ENCODE measurements at regions not wholly inside any gene's neighbourhood (a gene's known extent, or its start where the extent isn't known, plus 50 kb on each side); places are given as distances from the start of the nearest gene placed in this dataset.
"Not testable (repeated sequence)": the region's sequence is repeated elsewhere in the genome, so short reads cannot be mapped to it uniquely, and the experiment has no call there.

GRCh38 chr14:105700622-105701288 lies 174.4 kb downstream of the TMEM121 start:
- no peak for DNase-seq

GRCh38 chr14:105701456-105702274 lies 175.3 kb downstream of the TMEM121 start:
- no peak for DNase-seq

- DNase-seq: no peak
Observed at GRCh38 chr14:105702275-105702817, 176.0 kb downstream of the TMEM121 start.

- not testable (repeated sequence) for DNase-seq
Observed at GRCh38 chr14:105703044-105703665, 176.8 kb downstream of the TMEM121 start.

- DNase-seq: not testable (repeated sequence)
Observed at GRCh38 chr14:105704091-105704490, 177.7 kb downstream of the TMEM121 start.

GRCh38 chr14:105704492-105704891 lies 178.1 kb downstream of the TMEM121 start:
- DNase-seq: not testable (repeated sequence)

- DNase-seq: not testable (repeated sequence)
Observed at GRCh38 chr14:105705512-105705861, 179.1 kb downstream of the TMEM121 start.

- DNase-seq: not testable (repeated sequence)
Observed at GRCh38 chr14:105705862-105706700, 179.7 kb downstream of the TMEM121 start.

- DNase-seq: not testable (repeated sequence)
Observed at GRCh38 chr14:105706701-105707019, 180.3 kb downstream of the TMEM121 start.

GRCh38 chr14:105707099-105707498 lies 180.7 kb downstream of the TMEM121 start:
- not testable (repeated sequence) for DNase-seq

- DNase-seq: not testable (repeated sequence)
Observed at GRCh38 chr14:105707723-105708151, 181.4 kb downstream of the TMEM121 start.

- DNase-seq: not testable (repeated sequence)
Observed at GRCh38 chr14:105708251-105709134, 182.1 kb downstream of the TMEM121 start.

- no peak for DNase-seq
Observed at GRCh38 chr14:105709281-105710118, 183.1 kb downstream of the TMEM121 start.

- DNase-seq: no peak
Observed at GRCh38 chr14:105710119-105711043, 184.0 kb downstream of the TMEM121 start.

- DNase-seq: no peak
Observed at GRCh38 chr14:105711044-105711620, 184.7 kb downstream of the TMEM121 start.

- no peak for DNase-seq
Observed at GRCh38 chr14:105711841-105712460, 185.6 kb downstream of the TMEM121 start.

GRCh38 chr14:105712670-105713069 lies 186.3 kb downstream of the TMEM121 start:
- not testable (repeated sequence) for DNase-seq

GRCh38 chr14:105713160-105713559 lies 186.8 kb downstream of the TMEM121 start:
- not testable (repeated sequence) for DNase-seq
